ENCODE measurements at regions not wholly inside any gene's neighbourhood (a gene's known extent, or its start where the extent isn't known, plus 50 kb on each side); places are given as distances from the start of the nearest gene placed in this dataset.

DNA sequence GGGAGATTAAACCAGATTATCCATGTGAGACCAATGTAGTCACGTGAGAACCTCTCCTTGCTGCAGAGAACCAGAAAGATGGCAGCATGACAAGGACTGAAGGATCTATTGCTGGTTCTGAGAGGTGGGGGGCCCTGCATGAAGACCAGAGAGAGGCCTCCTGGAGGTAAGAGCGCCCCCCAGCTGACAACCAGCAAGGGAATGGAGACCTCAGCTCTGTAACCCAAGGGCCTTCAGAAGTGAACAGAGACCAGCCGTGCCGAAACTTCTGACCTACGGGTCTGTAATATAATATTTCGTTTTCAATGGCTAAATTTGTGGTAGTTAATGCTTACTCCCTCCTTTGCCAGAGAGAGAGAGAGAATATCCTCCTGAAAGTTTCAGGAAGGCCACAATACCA lies 524.1 kb upstream of the TBX3 start:
- DNase-seq (ENCODE audit: unreplicated experiment), result no peak
- H3K9me3 Mint-ChIP-seq (ENCODE audit: unreplicated experiment), result peaks cover 14% of the 10 kb centered on the region
- peaks cover 5% of the 10 kb centered on the region for H3K4me1 Mint-ChIP-seq (ENCODE audit: insufficient read depth, unreplicated experiment)
- H3K4me3 Mint-ChIP-seq (ENCODE audit: unreplicated experiment), result no peak overlapping the region
- no peak overlapping the region for H3K27ac Mint-ChIP-seq (ENCODE audit: low read depth, unreplicated experiment)
- no peaks in the 10 kb centered on the region for H3K36me3 Mint-ChIP-seq (ENCODE audit: insufficient read depth, unreplicated experiment)
- no TSS peak for BruUV-seq (replicated peaks)
- H3K27me3 Mint-ChIP-seq (ENCODE audit: insufficient read depth, unreplicated experiment), result no peaks in the 10 kb centered on the region
- POLR2A ChIA-PET, result interaction anchor here (0.6 kb wide), 1 partner anchor 876 kb away, joined by 3 read pairs; no protein-coding TSS in a partner anchor
- intact Hi-C loops (cut with micrococcal nuclease), result no loop called here
- TF ChIP-seq, protein P1, sequence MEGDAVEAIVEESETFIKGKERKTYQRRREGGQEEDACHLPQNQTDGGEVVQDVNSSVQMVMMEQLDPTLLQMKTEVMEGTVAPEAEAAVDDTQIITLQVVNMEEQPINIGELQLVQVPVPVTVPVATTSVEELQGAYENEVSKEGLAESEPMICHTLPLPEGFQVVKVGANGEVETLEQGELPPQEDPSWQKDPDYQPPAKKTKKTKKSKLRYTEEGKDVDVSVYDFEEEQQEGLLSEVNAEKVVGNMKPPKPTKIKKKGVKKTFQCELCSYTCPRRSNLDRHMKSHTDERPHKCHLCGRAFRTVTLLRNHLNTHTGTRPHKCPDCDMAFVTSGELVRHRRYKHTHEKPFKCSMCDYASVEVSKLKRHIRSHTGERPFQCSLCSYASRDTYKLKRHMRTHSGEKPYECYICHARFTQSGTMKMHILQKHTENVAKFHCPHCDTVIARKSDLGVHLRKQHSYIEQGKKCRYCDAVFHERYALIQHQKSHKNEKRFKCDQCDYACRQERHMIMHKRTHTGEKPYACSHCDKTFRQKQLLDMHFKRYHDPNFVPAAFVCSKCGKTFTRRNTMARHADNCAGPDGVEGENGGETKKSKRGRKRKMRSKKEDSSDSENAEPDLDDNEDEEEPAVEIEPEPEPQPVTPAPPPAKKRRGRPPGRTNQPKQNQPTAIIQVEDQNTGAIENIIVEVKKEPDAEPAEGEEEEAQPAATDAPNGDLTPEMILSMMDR (IDR thresholded peaks at IDR 0.05; ENCODE audit: unreplicated experiment), result no peak
- CTCF ChIA-PET, result no interaction called here

DNA sequence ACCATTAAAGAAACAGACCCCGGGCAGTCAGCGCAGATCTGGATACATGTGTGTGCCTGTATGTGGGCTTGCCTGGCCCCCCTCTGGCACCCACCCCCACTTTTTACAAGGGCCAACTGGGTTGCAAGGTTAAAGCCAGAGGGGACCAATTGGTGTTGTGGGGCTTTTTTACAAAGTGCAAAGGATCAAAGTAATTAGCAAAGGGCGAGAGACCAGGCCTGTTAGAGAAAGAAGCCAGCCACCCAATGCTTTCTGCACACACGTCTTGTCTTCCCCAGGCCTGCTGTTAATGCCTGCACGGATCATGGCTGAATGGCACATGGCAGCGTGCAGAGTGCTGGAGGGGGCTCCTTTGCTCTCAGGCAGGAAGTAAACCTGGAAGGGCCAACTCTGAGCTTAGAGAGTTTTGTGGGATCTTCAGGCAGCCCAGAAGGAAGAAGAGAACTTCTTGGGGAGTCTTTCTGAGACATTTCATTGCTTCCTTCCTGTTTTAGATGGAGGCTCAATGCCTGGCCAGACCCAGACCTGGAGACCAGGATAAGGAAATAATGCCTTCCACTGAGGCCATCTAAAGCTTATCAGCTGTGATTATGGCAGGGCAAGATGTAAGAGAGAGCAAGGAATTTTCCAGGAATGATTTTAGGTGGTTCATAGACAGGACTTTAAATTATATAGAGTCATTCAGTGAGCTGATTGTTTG lies 523.4 kb upstream of the TBX3 start:
- TF ChIP-seq, protein P1 (IDR thresholded peaks at IDR 0.05; ENCODE audit: unreplicated experiment), result no peak
- POLR2A ChIA-PET, result interaction anchor here (0.6 kb wide), 1 partner anchor 876 kb away, joined by 3 read pairs; no protein-coding TSS in a partner anchor
- no peak overlapping the region for H3K4me3 Mint-ChIP-seq (ENCODE audit: unreplicated experiment)
- no TSS peak for BruUV-seq (replicated peaks)
- no peaks in the 10 kb centered on the region for H3K27me3 Mint-ChIP-seq (ENCODE audit: insufficient read depth, unreplicated experiment)
- no peak for DNase-seq (ENCODE audit: unreplicated experiment)
- peaks cover 14% of the 10 kb centered on the region for H3K9me3 Mint-ChIP-seq (ENCODE audit: unreplicated experiment)
- no peak overlapping the region for H3K27ac Mint-ChIP-seq (ENCODE audit: low read depth, unreplicated experiment)
- no peaks in the 10 kb centered on the region for H3K36me3 Mint-ChIP-seq (ENCODE audit: insufficient read depth, unreplicated experiment)
- H3K4me1 Mint-ChIP-seq (ENCODE audit: insufficient read depth, unreplicated experiment), result peaks cover 5% of the 10 kb centered on the region
- intact Hi-C loops (cut with micrococcal nuclease), result no loop called here
- CTCF ChIA-PET, result no interaction called here

DNA sequence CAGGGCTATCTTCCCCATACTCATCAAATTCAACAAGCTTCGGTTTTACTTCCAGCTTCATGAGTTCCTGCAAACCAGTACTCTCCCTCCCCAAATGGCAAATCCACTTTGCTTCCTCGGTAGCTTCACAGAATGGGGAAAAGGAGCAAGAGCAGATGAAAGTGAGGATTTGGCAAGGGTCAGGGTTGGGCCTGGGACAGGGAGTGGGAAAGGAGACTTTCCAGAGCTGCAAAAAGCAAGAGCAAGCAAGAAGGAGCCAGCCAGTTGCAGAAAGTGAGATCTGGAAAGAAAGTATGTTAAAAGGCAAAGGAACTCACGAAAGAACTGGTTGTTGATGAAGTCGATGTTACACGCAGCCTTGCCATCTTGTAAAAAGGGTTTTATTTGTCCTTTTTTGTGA lies 522.8 kb upstream of the TBX3 start:
- BruUV-seq (replicated peaks), result no TSS peak
- Mint-ChIP-seq H3K4me3 (ENCODE audit: unreplicated experiment) (no peak overlapping the region), H3K9me3 (ENCODE audit: unreplicated experiment) (peaks cover 12% of the 10 kb centered on the region), H3K36me3 (ENCODE audit: insufficient read depth, unreplicated experiment) (no peaks in the 10 kb centered on the region), H3K4me1 (ENCODE audit: insufficient read depth, unreplicated experiment) (peaks cover 5% of the 10 kb centered on the region), H3K27me3 (ENCODE audit: insufficient read depth, unreplicated experiment) (no peaks in the 10 kb centered on the region), H3K27ac (ENCODE audit: low read depth, unreplicated experiment) (no peak overlapping the region)
- TF ChIP-seq, protein P1 (IDR thresholded peaks at IDR 0.05; ENCODE audit: unreplicated experiment), result no peak
- ChIA-PET POLR2A (no interaction called here), CTCF (no interaction called here)
- no peak for DNase-seq (ENCODE audit: unreplicated experiment)
- intact Hi-C loops (cut with micrococcal nuclease), result no loop called here

DNA sequence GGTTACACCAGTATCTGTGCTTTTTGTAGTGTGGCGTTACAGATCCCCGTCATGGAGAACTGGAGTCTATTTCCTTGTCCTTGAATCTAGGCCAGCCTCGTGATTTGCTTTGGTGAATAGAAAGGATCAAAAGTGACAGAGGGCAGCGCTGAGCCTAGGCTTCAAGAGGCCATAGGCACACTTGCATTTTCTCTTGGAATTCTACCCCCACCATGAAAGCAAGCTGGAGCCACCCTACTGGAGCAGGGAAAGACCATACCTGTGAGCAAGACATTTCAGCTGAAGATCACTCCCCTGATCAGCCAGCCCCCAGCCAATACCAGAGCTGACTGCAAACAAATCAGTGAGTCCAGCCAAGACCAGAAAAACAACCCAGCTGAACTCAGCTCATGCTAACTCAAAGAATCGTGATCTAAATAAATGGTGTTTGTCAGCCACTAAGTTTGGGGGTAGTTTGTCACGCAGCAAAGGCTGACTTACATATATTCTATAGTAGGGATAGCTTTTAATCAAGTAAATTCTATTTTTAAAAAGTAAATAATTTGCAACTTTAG lies 521.9 kb upstream of the TBX3 start:
- DNase-seq (ENCODE audit: unreplicated experiment), result no peak
- Mint-ChIP-seq H3K27ac (ENCODE audit: low read depth, unreplicated experiment) (no peak overlapping the region), H3K4me3 (ENCODE audit: unreplicated experiment) (no peak overlapping the region), H3K27me3 (ENCODE audit: insufficient read depth, unreplicated experiment) (no peaks in the 10 kb centered on the region), H3K9me3 (ENCODE audit: unreplicated experiment) (peaks cover 6% of the 10 kb centered on the region), H3K4me1 (ENCODE audit: insufficient read depth, unreplicated experiment) (peaks cover 5% of the 10 kb centered on the region), H3K36me3 (ENCODE audit: insufficient read depth, unreplicated experiment) (no peaks in the 10 kb centered on the region)
- TF ChIP-seq, protein P1 (IDR thresholded peaks at IDR 0.05; ENCODE audit: unreplicated experiment), result no peak
- intact Hi-C loops (cut with micrococcal nuclease), result no loop called here
- ChIA-PET POLR2A (no interaction called here), CTCF (interaction anchor here (0.9 kb wide), 1 partner anchor 15 kb away, joined by 5 read pairs; no protein-coding TSS in a partner anchor)
- no TSS peak for BruUV-seq (replicated peaks)
